Endothelial cell of umbilical vein (primary cell): ENCODE measurements at regions not wholly inside any gene's neighbourhood (a gene's known extent, or its start where the extent isn't known, plus 50 kb on each side); places are given as distances from the start of the nearest gene placed in this dataset.

ENCODE experiments used
- BruUV-seq: library from RNA; stranded (reverse); fragments of 400-500 nt; replicated peaks from 2 replicates; lab custom pipeline; 2021; lab: Mats Ljungman, UMichigan
- CTCF ChIA-PET: fragments of 300-600, 350-600 bp; sonication (Branson Sonifier 250); formaldehyde crosslinking; loops from one replicate; lab custom pipeline; 2021; ENCODE audit warnings: antibody characterized with exemption, inconsistent platforms; lab: Charles Lee
- POLR2A ChIA-PET: fragments of 300-600, 350-600 bp; sonication (Branson Sonifier 250); formaldehyde crosslinking; loops from one replicate; lab custom pipeline; 2021; ENCODE audit warnings: antibody characterized with exemption, inconsistent platforms; lab: Charles Lee
- DNase-seq: peaks from one replicate; pipeline ENCODE4 v3.0.0-alpha.2; 2011; ENCODE audit warnings: low read depth, low spot score
- FAIRE-seq: peaks from 2 replicates; lab custom pipeline; 2011; peaks lifted over from hg19 to GRCh38; lab: Jason Lieb, UNC
- H2AFZ ChIP-seq: 2 replicates; pipeline ENCODE4 v1.6.0; 2012; ENCODE audit warnings: low read depth, low read length, control low read depth, inconsistent platforms
- H3K27ac ChIP-seq: 2 replicates; pipeline ENCODE4 v1.5.1; 2011; ENCODE audit warnings: low read depth, mild to moderate bottlenecking, control low read depth, low read length, moderate library complexity; ENCODE audit not compliant: insufficient read depth
- H3K27me3 ChIP-seq, 2 experiments: 2 replicates each; pipeline versions ENCODE4 v1.6.0 to v1.6.1; 2011; ENCODE audit warnings: low read length in 2 of 2, mixed read lengths in 1 of 2; ENCODE audit not compliant: control insufficient read depth in 2 of 2, insufficient read depth in 2 of 2
- H3K36me3 ChIP-seq, 2 experiments: 2 replicates in 1 of 2; 3 replicates in 1 of 2; pipeline ENCODE4 v1.5.1; 2011; ENCODE audit warnings: low read length in 2 of 2, mild to moderate bottlenecking in 1 of 2, moderate library complexity in 1 of 2; ENCODE audit not compliant: control insufficient read depth in 2 of 2, insufficient read depth in 2 of 2; ENCODE audit errors: extremely low read depth in 1 of 2
- H3K4me1 ChIP-seq: 3 replicates; pipeline ENCODE4 v1.5.1; 2011; ENCODE audit warnings: mild to moderate bottlenecking, low read length; ENCODE audit not compliant: control insufficient read depth, insufficient read depth; ENCODE audit errors: extremely low read depth
- H3K4me2 ChIP-seq: 2 replicates; pipeline ENCODE4 v1.6.1; 2011; ENCODE audit warnings: low read length, control low read depth, mixed read lengths; ENCODE audit not compliant: insufficient read depth
- H3K4me3 ChIP-seq, 3 experiments: fragments of 200-600 bp in 1 of 3; sonication (generic), shearing (Covaris generic) in 1 of 3; replicated peaks in 1 of 3; 2 replicates each; pipeline ENCODE4 v1.5.1; 2011 to 2016; ENCODE audit warnings: control low read depth in 3 of 3, low read length in 3 of 3, mild to moderate bottlenecking in 2 of 3, inconsistent platforms in 1 of 3, low read depth in 1 of 3, moderate library complexity in 1 of 3; ENCODE audit not compliant: insufficient read depth in 1 of 3
- H3K79me2 ChIP-seq: 2 replicates; pipeline ENCODE4 v1.6.0; 2012; ENCODE audit warnings: low read length, inconsistent platforms; ENCODE audit not compliant: control insufficient read depth, insufficient read depth
- H3K9ac ChIP-seq: replicated peaks from 2 replicates; pipeline ENCODE3; 2011; ENCODE audit warnings: low read length, control low read depth; ENCODE audit not compliant: insufficient read depth; ENCODE audit errors: extremely low read depth
- H3K9me1 ChIP-seq: replicated peaks from 3 replicates; pipeline ENCODE4 v1.6.0; 2011; ENCODE audit warnings: mild to moderate bottlenecking, low read length; ENCODE audit not compliant: control insufficient read depth, insufficient read depth; ENCODE audit errors: extremely low read depth
- H3K9me3 ChIP-seq: replicated peaks from 2 replicates; pipeline ENCODE4 v1.5.1; 2012; ENCODE audit warnings: low read length, inconsistent platforms; ENCODE audit not compliant: control insufficient read depth, insufficient read depth
- H4K20me1 ChIP-seq: replicated peaks from 2 replicates; pipeline ENCODE3; 2011; ENCODE audit warnings: mild to moderate bottlenecking, low read length; ENCODE audit not compliant: control insufficient read depth, insufficient read depth; ENCODE audit errors: extremely low read depth
- CTCF ChIP-seq, 2 donors: IDR thresholded peaks; 1 replicate in 1 of 2; 2 replicates in 1 of 2; pipeline ENCODE4 v1.5.1; 2011; ENCODE audit warnings: low read length in 2 of 2, mild to moderate bottlenecking in 2 of 2, moderate library complexity in 2 of 2, control low read depth in 1 of 2, inconsistent platforms in 1 of 2, low read depth in 1 of 2; ENCODE audit not compliant: insufficient read depth in 1 of 2; ENCODE audit errors: extremely low read depth in 1 of 2
- EZH2 ChIP-seq: IDR thresholded peaks from 2 replicates; pipeline ENCODE4 v1.6.1; 2012; ENCODE audit warnings: borderline replicate concordance, low read depth, mild to moderate bottlenecking, moderate library complexity, low read length, inconsistent platforms; ENCODE audit not compliant: severe bottlenecking
- FOS ChIP-seq: IDR thresholded peaks from 2 replicates; pipeline ENCODE4 v1.6.1; 2011; ENCODE audit warnings: mild to moderate bottlenecking, low read length, moderate library complexity, borderline replicate concordance; ENCODE audit not compliant: insufficient read depth
- GATA2 ChIP-seq: IDR thresholded peaks from 2 replicates; pipeline ENCODE4 v1.7.0; 2011; ENCODE audit warnings: low read depth, mild to moderate bottlenecking, moderate library complexity, mixed read lengths, low read length; ENCODE audit not compliant: insufficient read length, insufficient read depth
- JUN ChIP-seq: IDR thresholded peaks from 2 replicates; pipeline ENCODE4 v1.6.1; 2011; ENCODE audit warnings: borderline replicate concordance, low read depth; ENCODE audit not compliant: insufficient read length, insufficient read depth
- MAX ChIP-seq: IDR thresholded peaks from 2 replicates; pipeline ENCODE4 v1.6.1; 2011; ENCODE audit not compliant: insufficient read depth, insufficient read length
- MYC ChIP-seq: IDR thresholded peaks from one replicate; pipeline ENCODE4 v1.6.1; 2011; ENCODE audit warnings: mild to moderate bottlenecking, low read depth, low read length
- POLR2A ChIP-seq: IDR thresholded peaks from 2 replicates; pipeline ENCODE4 v1.6.1; 2012; ENCODE audit warnings: low read depth, mild to moderate bottlenecking, control low read depth, low read length
- POLR2AphosphoS5 ChIP-seq: IDR thresholded peaks from 2 replicates; pipeline ENCODE4 v1.6.1; 2012; ENCODE audit warnings: low read depth, mild to moderate bottlenecking, control low read depth, low read length, moderate library complexity; ENCODE audit not compliant: insufficient read depth
- dilution Hi-C: fragments of 300-500 bp; cut with MboI; formaldehyde crosslinking; loops from one replicate; pipeline ENCODE4 v1.15.0; 2019; ENCODE audit warnings: low sequenced_read_pairs; ENCODE audit not compliant: extremely low pct_ligation_motif_present
- intact Hi-C: fragments of 100-400 bp; cut with micrococcal nuclease; formaldehyde crosslinking; loops from one replicate; pipeline ENCODE4 v1.10.0; 2022

- no peak overlapping the region for H3K4me3 ChIP-seq
- H3K27ac ChIP-seq, result no peak overlapping the region
- no peaks in the 10 kb centered on the region for H3K36me3 ChIP-seq
- no peak overlapping the region for H3K4me2 ChIP-seq
- no peaks in the 10 kb centered on the region for H3K9me1 ChIP-seq
- BruUV-seq, result no TSS peak
- dilution Hi-C loops (no loop called here), intact Hi-C loops (no loop called here)
- H3K79me2 ChIP-seq, result no peaks in the 10 kb centered on the region
- no peaks in the 10 kb centered on the region for H3K27me3 ChIP-seq
- no peak overlapping the region for H2AFZ ChIP-seq
- no peak for TF ChIP-seq POLR2AphosphoS5
- no peak for TF ChIP-seq JUN
- TF ChIP-seq MAX, result no peak
- no peak for TF ChIP-seq EZH2
- no peak for TF ChIP-seq FOS
- no peak for TF ChIP-seq GATA2
- TF ChIP-seq MYC, result no peak
- TF ChIP-seq POLR2A, result no peak
- TF ChIP-seq CTCF (IDR thresholded peaks at IDR 0.05; ENCODE audit: extremely low read depth in 1 of 2, insufficient read depth in 1 of 2, low read depth in 1 of 2, low read length in 2 of 2), result no peak
- no peaks in the 10 kb centered on the region for H4K20me1 ChIP-seq
- ChIA-PET CTCF (no interaction called here), POLR2A (no interaction called here)
- no peaks in the 10 kb centered on the region for H3K4me1 ChIP-seq
- no peak for DNase-seq
- FAIRE-seq, result no peak
- no peak overlapping the region for H3K9ac ChIP-seq
- H3K9me3 ChIP-seq, result no peaks in the 10 kb centered on the region
Measured at GRCh38 chr18:1413323-1413675, 508.6 kb downstream of the ADCYAP1 start.
